ENCODE measurements at regions not wholly inside any gene's neighbourhood (a gene's known extent, or its start where the extent isn't known, plus 50 kb on each side); places are given as distances from the start of the nearest gene placed in this dataset.

DNA sequence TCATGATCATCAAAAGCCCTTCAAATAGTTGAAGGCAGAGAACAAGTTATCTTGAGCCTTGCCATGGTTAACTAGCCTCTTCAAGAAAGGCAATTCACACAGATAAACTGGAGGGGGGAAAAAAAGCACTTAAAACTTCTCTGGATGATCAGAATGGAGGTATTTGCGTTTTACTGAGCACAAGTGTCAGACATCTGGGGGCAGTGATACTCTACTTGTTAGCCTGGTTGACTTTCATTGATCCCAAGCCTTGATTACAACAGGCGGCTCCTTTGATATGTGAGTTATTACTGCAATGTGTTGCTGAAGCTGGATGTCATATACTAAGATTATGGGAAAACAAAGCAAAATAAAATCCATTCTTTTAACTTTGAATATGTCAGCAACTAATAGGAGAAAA is 155.0 kb upstream of the HS3ST3A1 start:
- no peak for DNase-seq (ENCODE audit: low read depth in 2 of 2)
- H3K4me3 ChIP-seq (replicated peaks in 1 of 2; ENCODE audit: low read depth in 2 of 2, low read length in 2 of 2): no peak overlapping the region
- TF ChIP-seq, protein P1, sequence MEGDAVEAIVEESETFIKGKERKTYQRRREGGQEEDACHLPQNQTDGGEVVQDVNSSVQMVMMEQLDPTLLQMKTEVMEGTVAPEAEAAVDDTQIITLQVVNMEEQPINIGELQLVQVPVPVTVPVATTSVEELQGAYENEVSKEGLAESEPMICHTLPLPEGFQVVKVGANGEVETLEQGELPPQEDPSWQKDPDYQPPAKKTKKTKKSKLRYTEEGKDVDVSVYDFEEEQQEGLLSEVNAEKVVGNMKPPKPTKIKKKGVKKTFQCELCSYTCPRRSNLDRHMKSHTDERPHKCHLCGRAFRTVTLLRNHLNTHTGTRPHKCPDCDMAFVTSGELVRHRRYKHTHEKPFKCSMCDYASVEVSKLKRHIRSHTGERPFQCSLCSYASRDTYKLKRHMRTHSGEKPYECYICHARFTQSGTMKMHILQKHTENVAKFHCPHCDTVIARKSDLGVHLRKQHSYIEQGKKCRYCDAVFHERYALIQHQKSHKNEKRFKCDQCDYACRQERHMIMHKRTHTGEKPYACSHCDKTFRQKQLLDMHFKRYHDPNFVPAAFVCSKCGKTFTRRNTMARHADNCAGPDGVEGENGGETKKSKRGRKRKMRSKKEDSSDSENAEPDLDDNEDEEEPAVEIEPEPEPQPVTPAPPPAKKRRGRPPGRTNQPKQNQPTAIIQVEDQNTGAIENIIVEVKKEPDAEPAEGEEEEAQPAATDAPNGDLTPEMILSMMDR (IDR thresholded peaks at IDR 0.05; ENCODE audit: low read depth, low read length): no peak

DNA sequence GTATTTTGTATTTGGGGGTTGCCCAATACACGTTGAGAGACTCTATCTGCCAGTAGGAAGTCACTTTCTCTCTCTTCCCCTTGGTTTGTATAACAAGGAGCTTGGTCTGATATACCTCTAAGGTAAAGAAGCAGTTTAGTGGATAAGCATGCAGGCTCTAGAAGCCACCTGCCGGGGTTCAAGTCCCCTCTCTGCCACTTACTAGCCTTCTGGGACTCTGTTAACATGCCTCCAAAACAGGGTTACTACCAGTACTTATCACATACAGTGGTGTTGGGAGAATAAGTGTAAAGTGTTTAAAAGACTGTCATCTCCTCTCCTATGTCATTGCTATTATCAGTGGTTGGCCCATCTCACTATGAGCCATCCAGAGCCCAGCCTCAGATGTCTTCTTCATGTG is 156.1 kb upstream of the HS3ST3A1 start:
- no peak for DNase-seq (ENCODE audit: low read depth in 2 of 2)
- TF ChIP-seq, protein P1 (IDR thresholded peaks at IDR 0.05; ENCODE audit: low read depth, low read length): no peak
- no peak overlapping the region for H3K4me3 ChIP-seq (replicated peaks in 1 of 2; ENCODE audit: low read depth in 2 of 2, low read length in 2 of 2)

DNA sequence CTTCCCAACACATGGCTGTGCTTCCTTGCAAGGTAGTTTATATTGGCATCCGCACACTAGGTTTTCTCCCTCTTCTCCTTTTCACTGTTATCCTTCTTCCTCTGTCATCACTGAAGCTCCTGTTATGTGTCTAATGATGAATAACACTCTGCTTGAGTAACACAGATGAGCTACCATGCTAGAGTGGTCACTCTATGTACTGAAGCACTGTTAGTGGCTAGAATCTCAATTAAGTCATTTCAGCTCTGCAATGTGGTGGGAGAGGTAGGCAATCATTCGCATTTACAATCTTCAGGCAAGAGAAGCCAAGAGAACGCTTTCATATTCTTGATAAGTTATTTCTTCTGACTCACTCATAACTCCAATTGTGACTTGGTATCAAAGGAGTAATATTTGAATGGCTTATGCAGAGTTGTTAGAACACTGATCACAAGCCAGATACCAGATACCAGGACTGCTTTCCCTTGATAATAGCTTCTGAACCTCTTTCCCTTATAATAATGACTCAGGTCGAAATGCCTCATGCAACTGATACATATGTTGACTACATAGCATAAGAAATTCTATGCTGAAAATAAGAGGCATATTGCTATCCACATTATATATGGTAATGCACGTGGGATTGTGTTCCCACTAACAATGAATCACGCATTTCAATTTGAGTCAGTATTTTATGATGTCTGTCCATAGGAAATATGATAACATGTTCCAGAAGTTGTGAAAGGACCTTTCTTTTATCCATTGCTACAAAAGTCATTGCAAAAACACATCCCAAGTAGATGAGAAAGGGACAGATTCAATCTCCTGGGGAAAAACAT is 158.0 kb upstream of the HS3ST3A1 start:
- peak in 1 of 2 donors; percentile 22 for DNase-seq (ENCODE audit: low read depth in 2 of 2)
- no peak overlapping the region for H3K4me3 ChIP-seq (replicated peaks in 1 of 2; ENCODE audit: low read depth in 2 of 2, low read length in 2 of 2)
- TF ChIP-seq, protein P1 (IDR thresholded peaks at IDR 0.05; ENCODE audit: low read depth, low read length): no peak

DNA sequence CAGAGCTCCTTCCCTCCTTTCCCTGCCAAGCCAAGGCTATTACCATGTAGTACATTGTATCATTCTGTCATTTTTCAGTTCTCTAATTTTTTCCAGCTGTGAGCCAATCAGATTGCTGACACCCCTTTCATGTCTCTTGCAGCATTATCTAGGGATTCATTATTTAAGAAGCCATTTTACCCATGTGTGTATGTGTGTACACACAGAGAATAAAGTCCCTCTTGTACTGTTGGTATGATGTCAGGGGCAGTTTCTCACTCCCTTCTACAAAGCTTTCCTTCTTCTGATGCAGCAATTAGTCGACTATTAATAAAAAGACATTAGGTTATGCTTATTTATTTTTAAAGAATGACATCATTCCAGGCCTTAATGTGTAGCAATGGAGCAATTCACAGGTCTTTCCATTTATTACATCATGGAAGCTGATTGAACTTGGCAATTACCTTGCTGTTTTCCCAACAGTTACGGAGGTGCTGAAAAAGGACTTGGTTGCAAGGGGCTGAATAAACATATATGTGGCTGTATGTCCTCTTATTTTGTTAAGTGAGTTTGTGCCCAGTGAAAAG is 159.4 kb upstream of the HS3ST3A1 start:
- TF ChIP-seq, protein P1 (IDR thresholded peaks at IDR 0.05; ENCODE audit: low read depth, low read length): no peak
- DNase-seq (ENCODE audit: low read depth in 2 of 2): no peak
- H3K4me3 ChIP-seq (replicated peaks in 1 of 2; ENCODE audit: low read depth in 2 of 2, low read length in 2 of 2): no peak overlapping the region

DNA sequence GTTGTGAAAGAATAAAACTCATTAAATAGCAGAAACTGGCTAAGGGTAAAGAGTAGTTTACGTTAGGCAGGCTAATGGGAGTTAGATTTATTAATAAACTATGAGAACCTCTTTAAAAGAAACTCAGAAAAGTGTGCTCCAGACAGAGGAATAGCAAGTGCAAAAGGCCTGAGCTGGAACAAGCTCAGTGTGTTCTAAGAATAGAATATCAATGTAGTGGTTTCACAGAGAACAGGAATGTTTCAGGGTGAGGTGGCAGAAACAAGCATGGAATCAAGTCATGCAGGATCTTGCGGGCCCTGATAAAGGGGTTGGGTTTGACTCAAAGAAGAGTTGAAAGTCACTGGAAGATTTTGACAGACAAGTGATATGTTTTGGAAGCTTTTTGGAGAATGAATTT is 164.0 kb upstream of the HS3ST3A1 start:
- TF ChIP-seq, protein P1 (IDR thresholded peaks at IDR 0.05; ENCODE audit: low read depth, low read length): no peak
- DNase-seq (ENCODE audit: low read depth in 2 of 2): no peak
- H3K4me3 ChIP-seq (replicated peaks in 1 of 2; ENCODE audit: low read depth in 2 of 2, low read length in 2 of 2): no peak overlapping the region

DNA sequence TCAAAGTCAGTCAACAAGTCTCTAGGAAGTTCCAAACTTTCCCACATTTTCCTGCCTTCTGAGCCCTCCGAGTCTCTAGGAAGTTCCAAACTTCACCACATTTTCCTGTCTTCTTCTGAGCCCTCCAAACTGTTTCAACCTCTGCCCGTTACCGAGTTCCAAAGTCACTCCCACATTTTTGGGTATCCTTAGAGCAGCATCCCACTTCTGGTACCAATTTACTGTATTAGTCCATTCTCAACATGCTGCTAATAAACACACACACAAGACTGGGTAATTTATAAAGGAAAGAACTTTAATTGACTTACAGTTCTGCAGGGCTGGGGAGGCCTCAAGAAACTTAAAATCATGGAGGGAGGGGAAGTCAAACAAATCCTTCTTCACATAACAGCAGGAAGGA is 169.0 kb upstream of the HS3ST3A1 start:
- DNase-seq (ENCODE audit: low read depth in 2 of 2): no peak
- TF ChIP-seq, protein P1 (IDR thresholded peaks at IDR 0.05; ENCODE audit: low read depth, low read length): no peak
- no peak overlapping the region for H3K4me3 ChIP-seq (replicated peaks in 1 of 2; ENCODE audit: low read depth in 2 of 2, low read length in 2 of 2)

Measured in cardiac fibroblast (primary cell).